Astrocyte of the spinal cord (primary cell): ENCODE measurements at regions not wholly inside any gene's neighbourhood (a gene's known extent, or its start where the extent isn't known, plus 50 kb on each side); places are given as distances from the start of the nearest gene placed in this dataset.

Source experiments
- DNase-seq: peaks from one replicate; pipeline ENCODE4 v3.0.0; 2011; ENCODE audit warnings: low read depth, low spot score
- H3K4me3 ChIP-seq: 2 replicates; pipeline ENCODE4 v1.5.1; 2011; ENCODE audit warnings: low read depth, mild to moderate bottlenecking, low read length, moderate library complexity
- CTCF ChIP-seq: IDR thresholded peaks from 2 replicates; pipeline ENCODE4 v1.5.1; 2012; ENCODE audit warnings: low read depth, mild to moderate bottlenecking, low read length, inconsistent platforms
- in situ Hi-C: cut with HindIII; loops from 2 replicates; pipeline ENCODE4 v1.10.0; 2017; ENCODE audit warnings: low sequenced_read_pairs

GRCh38 chr1:61604261-61604660 is 120.7 kb downstream of the TM2D1 start:
- H3K4me3 ChIP-seq, result no peak overlapping the region
- no peak for DNase-seq
- TF ChIP-seq CTCF, result no peak
- in situ Hi-C loops, result no loop called here

DNA sequence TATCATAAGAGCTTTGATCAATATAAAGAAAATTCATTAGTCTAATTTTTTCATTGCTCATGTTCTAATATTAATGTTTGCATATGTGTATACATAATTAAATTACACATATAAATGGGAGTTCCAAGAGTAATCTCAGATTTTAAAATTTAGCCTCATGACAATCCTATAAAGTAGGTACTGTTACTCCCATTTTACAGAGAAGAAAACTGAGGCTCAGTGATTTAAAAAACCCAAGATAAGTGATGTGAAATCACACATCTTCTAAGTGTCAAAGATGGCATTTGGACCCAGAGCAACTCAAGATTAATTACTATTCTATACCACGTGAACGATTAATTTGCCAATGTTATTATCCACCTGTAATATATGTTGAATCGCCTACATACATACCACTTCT is 122.3 kb downstream of the TM2D1 start:
- in situ Hi-C loops, result no loop called here
- H3K4me3 ChIP-seq, result no peak overlapping the region

GRCh38 chr1:61597601-61598000 is 127.3 kb downstream of the TM2D1 start:
- no peak overlapping the region for H3K4me3 ChIP-seq
- in situ Hi-C loops, result no loop called here
- no peak for TF ChIP-seq CTCF
- no peak for DNase-seq

More for the DNA sequence above, 122.3 kb downstream of the TM2D1 start:
- no peak for TF ChIP-seq CTCF
- no peak for DNase-seq

- in situ Hi-C loops, result no loop called here
- no peak for TF ChIP-seq CTCF
- no peak overlapping the region for H3K4me3 ChIP-seq
- no peak for DNase-seq
Measured at GRCh38 chr1:61593331-61593730, 131.6 kb downstream of the TM2D1 start.

DNA sequence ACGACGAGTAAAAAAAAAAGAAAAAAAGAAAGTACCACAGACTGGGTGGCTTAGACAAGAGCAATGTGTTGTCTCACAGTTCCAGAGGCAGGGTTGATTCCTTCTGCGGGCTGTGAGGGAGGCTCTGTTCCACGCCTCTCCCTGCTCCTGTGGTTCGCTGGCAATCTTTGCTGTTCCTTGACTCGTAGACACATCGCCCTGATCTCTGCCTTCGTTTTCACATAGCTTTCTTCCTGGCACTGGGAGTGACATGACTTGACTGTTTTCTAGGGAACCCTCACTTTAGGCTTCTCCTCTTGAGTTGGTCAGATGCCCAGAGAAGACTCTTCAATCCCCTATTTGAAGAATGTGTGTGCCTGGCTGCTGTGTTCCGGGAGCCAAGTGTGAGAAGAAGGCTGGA is 133.6 kb downstream of the TM2D1 start:
- DNase-seq, result no peak
- in situ Hi-C loops, result no loop called here
- no peak for TF ChIP-seq CTCF
- H3K4me3 ChIP-seq, result no peak overlapping the region

DNA sequence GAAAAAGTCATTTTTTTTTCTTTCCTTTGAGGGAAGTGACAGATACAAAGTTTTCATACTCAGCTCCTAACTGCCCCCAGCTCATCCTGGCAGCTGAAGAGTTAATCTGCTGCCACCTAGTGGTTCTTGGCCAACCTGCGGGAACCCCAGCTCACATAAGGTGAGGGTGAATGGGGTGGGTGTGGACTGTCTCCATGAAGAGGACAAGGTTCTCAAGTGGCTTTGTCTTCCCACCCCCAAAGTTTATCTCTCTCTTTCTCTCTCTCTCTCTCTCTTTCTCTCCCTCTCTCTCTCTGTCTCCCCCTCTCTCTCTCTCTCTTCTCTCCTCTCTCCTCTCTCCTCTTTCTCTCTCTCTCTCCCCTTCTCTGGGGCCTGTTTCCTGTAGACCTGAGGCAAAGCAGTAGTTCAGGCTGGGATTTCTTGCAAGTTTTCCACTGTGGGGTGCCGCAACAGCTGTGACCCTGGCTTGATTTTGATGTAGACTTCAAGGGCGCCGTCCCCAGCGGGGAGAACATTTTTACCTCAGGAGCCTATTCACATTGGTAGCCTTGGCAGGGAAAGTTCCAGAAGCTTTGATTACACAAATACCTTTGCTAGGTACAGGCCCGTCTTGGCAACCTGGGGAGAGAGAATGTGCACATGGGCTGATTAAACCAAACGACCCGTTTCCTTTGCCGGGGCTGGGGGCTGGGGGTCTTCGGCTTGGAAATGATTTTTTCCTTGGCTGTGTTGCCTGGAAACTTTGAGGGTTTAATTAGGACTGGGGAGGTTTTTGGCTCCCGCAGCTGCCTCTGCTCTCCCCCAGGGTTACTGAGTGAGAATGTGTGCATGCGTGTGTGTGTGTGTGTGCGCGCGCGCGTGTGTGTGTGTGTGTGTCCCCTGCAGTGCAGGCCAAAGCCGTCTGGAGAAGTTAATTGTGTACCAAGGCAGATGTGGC is 135.9 kb downstream of the TM2D1 start:
- DNase-seq, result peak; percentile 64
- in situ Hi-C loops, result no loop called here
- no peak overlapping the region for H3K4me3 ChIP-seq
- TF ChIP-seq CTCF, result peak; percentile 90
